DMS153 treated with DMSO at 0.1 percent for 48 hours (cell line): ENCODE measurements at regions not wholly inside any gene's neighbourhood (a gene's known extent, or its start where the extent isn't known, plus 50 kb on each side); places are given as distances from the start of the nearest gene placed in this dataset.
"Not testable (repeated sequence)": the region's sequence is repeated elsewhere in the genome, so short reads cannot be mapped to it uniquely, and the experiment has no call there.

Experiments
- DNase-seq: peaks from one replicate; lab custom pipeline; 2025; ENCODE audit not compliant: unreplicated experiment; lab: John Stamatoyannopoulos, UW

DNA sequence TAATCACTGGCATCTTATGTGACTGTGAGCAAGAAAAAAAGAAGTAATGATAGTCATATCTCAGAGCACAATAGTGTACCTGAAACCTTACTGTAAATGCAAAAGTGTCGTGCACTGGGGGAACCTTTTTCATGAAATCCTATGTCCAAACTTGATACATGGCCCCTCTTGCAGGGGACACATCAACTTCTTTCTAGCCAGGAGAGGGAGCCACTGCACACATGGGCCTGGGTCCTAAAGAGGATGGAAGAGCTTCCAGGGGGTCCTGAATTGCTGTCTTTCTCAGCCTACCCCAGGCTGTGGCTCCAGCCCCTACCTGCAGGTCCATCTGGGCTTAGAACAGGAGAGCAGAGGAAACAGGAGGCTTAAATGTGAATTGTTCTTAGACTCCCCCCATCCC lies 165.7 kb downstream of the SOD2 start:
- no peak for DNase-seq

- DNase-seq = no peak
Observed at GRCh38 chr6:159525445-159526025, 167.5 kb downstream of the SOD2 start.

DNA sequence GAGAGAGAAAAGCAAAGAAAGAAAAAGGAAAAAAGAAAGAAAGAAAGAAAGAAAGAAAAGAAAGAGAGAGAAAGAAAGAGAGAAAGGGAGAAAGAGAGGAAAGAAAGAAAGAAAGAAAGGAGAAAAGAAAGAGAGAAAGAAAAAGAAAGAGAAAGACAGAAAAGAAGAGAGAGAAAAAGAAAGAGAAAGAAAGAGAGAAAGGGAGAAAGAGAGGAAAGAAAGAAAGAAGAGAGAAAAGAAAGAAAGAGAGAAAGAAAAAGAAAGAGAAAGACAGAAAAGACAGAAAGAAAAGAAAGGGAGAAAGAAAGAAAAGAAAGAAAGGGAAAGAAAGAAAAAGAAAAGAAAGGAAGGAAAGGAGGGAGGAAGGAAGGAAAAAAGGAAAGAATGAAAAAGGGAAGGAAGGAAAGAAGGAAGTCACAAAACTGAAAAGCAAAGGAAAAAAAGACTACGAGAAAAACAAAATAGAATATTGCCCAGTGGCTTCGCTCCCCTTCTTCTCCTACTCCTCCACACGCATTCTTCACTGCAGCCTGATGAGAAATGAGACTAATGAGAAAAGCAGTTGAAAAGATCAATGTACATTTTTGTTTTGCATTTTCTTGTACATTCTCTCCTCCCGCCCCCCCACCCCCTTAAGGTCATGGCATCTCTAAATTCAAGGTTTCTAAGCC lies 170.0 kb downstream of the SOD2 start:
- no peak for DNase-seq

DNA sequence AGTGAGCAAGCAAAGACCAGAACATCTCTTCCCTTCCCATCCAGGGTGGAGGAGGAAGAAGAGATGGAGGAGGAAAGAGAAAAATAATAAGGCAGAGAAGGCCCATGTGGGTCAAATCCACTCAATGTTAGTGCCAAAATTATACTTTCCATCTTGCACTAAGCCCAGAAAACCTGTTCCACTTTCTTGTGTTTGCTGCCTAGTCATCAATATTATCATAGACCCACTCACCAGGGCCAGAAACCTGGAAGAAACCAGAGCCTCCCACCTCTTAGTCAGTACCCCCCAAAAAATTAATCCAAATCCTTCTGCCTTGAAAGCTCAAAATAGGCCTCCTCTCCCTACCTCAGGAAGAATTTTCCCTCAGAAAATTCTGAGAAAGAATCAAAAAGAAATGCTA lies 171.1 kb downstream of the SOD2 start:
- DNase-seq = no peak

GRCh38 chr6:159520002-159520401 lies 173.0 kb downstream of the SOD2 start:
- DNase-seq = no peak

DNA sequence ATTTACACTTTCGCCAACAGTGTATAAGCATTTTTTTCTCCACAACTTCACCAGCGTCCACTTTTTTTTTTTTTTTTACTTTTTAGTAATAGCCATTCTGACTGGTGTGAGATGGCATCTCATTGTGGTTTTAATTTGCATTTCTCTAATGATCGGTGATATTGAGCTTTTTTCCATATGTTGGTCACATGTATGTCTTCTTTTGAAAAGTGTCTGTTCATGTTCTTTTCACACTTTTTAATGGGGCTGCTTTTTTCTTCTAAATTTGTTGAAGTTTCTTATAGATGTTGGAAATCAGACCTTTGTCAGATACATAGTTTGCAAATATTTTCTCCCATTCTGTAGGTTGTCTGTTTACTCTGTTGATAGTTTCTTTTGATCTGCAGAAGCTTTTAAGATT lies 177.2 kb downstream of the SOD2 start:
- DNase-seq = not testable (repeated sequence)

DNA sequence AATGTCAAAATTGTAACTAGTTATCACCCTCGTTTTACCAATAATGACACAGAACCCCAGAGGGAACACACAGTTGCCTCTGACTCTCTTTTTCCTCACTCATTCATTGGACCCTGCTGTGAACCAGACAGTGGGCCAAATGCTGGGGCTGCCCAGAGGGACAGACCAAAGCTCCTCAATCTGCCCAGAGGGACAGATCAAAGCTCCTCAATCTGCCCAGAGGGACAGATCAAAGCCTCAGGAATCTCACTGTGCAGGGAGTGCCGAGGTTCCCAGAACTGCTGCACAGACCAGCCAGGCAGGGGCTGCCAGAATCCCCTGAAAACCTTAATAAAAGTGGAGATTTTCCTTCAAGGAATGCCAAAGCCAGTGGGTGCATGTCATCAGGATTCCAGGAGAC lies 179.1 kb downstream of the SOD2 start:
- DNase-seq = no peak

DNA sequence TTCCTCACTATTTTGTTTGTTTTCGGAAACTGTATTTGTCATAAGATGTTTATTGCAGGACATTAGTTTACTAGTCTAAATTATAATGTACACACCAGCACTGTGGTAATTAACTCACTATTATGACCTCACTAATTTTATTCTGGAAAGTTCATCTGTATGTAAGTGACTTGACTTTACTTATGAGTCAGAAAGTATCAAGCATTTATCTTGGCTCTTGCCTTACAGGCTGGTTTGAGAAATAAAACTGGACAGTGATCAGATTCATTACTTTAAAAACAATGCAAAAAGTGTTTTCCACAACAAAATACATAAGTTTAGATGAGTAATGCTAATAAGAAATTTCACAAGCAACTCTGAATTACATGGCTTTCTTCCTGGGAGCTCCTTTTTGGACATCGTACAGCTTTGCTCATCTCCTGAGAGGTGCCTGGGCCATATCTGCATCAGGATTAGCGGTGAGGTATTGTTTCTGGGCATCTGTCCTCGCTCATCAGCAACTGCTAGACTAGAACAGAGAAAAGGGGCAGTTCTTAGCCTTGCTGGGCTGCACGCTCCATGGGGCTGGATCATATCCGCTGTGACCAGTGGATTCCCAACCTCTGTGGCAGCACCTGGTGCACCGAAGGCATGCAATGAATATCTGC lies 179.8 kb downstream of the SOD2 start:
- DNase-seq = no peak

- DNase-seq = no peak
Observed at GRCh38 chr6:159512571-159512970, 180.5 kb downstream of the SOD2 start.

- DNase-seq = no peak
Observed at GRCh38 chr6:159512104-159512503, 180.9 kb downstream of the SOD2 start.

- no peak for DNase-seq
Observed at GRCh38 chr6:159510141-159510540, 182.9 kb downstream of the SOD2 start.

DNA sequence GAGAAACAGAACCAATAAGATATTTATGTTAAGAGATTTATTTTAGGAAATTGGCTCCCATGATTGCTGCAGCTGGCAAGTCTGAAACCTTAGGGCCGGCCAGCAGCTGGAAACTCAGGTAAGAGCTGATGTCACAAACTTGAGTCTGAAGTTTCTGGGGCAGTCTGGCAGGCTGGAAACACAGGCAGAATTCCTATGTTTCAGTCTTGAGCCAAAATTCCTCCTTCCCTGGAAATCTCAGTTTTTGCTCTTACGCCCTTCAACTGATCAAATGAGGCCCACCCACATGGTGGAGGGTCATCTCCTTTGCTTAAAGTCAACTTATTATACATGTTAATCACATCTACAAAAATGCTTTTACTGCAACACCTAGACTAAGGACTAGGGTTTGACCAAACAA lies 184.1 kb downstream of the SOD2 start:
- no peak for DNase-seq

DNA sequence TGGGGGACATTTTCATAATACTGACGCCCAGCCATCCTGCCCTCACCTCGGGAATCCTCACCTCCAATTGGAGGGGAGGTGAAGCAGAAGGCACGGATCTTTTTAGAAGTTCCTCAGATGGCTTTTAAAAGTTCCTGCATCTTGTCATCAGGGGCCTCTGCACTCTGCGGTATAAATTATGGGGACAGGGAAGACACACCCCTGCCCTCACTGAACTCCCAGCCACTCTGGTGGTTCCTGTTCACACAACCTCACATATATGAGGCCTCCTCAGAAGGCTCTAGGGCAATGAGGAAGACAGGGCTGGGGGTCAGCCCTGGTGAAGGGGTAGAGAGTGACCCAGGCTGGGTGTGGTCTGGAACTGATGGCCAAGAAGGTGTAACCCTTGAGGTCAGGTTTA lies 187.0 kb downstream of the SOD2 start:
- no peak for DNase-seq

DNA sequence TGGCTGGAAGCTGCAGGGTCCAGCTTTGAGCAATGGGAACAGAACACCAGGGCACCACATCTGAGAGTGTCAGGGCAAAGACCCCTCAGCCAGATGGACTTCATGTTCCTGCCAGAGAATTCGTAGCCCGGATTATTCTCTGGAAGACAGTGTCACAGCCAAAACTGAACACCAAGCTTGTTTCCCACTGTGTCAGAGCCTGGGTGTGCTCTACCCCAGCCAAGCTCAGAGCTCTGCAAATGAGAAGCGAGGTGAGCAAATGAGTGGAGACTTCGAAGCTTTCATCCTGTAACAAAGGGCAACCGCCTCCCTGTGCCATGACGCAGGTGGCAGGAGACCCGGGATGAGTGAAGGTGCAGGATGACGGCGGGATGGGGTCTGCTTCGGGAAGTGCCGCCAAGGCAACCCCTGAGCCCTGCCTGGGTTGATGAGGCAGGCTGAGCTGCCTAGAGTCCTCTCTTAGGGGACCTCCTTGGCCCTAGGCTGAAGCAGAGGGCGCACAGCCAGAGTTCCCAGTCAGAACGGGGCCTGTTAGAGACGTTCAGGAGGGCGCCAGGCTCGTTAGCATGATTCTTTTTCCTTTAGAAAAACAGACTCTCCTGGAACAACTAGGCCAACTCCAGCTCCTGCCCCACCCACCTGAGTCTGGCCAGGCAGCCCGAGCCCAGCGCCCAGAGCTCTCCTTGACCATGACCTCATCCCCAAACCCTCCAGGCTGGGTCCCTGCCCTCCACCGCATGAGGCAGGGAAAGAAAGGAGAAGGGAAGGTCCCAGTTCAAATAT lies 187.7 kb downstream of the SOD2 start:
- DNase-seq = no peak

DNA sequence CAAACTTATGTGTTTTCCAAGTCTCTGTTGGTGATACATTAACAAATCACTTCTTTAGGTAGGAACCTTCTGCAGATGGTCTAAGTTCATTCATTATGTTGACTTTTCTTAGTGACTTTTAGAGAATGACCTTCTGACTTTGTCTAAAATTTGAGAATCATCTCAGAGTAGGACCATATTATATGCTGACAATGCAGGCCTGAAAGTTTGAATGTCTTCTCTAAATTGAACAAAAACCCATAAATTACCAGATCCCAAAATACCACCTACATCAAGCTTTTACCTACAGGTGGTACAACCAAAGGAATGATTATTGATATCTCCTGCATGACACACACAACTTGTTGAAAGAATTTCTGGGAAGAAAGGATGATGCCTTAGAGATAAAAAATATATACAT lies 191.5 kb downstream of the SOD2 start:
- DNase-seq = no peak

- DNase-seq = no peak
Observed at GRCh38 chr6:159499034-159499433, 194.0 kb downstream of the SOD2 start.

DNA sequence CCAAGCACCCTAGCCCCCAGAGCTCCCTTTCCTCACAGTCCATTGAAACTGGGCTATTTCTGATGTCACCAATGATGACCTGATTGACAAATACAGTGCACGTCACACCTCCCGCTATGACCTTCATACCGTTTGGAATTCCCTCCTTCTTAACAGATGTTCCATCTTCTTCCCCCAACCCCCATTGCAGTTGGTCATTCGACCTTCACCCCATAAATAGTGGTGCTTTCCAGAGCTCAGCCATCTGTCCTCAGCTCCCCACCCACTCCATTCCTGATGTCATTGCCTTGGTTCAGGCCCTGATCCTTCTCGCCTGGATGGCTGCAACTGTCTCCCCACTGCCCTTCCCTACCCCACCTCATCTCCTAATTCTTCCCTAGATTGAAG lies 198.5 kb downstream of the SOD2 start:
- no peak for DNase-seq

- no peak for DNase-seq
Observed at GRCh38 chr6:159493898-159494585, 199.0 kb downstream of the SOD2 start.

DNA sequence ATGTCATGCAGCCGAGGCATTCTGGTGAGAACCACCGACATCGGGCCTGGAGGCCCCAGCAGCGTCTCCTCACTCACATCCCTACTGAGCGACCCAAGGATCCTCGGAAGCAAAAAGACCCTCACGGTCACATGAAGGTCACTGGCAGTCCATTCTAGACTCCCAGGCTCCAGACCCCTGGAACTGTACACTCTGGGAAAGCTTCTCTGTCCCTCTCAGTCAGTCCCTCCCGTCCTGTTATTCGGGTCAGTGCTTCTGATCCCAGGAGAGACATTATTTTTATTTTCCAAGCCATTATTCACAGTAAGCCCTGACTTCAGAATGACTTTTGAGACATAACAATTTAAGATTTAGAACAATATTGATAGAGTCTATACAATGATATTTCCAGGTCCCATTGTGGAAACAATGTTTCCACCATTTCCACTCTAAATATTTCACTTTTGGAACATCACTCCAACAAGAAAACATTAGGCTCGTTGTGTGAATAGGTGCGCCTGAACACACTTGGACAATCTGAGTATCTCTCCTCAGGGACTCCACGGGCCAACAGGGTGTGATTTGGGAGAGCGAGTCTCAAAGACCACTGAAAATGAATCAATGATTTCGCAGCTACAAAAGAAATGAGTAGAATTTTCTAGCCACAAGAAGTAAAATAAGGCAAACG lies 199.7 kb downstream of the SOD2 start:
- DNase-seq = no peak

DNA sequence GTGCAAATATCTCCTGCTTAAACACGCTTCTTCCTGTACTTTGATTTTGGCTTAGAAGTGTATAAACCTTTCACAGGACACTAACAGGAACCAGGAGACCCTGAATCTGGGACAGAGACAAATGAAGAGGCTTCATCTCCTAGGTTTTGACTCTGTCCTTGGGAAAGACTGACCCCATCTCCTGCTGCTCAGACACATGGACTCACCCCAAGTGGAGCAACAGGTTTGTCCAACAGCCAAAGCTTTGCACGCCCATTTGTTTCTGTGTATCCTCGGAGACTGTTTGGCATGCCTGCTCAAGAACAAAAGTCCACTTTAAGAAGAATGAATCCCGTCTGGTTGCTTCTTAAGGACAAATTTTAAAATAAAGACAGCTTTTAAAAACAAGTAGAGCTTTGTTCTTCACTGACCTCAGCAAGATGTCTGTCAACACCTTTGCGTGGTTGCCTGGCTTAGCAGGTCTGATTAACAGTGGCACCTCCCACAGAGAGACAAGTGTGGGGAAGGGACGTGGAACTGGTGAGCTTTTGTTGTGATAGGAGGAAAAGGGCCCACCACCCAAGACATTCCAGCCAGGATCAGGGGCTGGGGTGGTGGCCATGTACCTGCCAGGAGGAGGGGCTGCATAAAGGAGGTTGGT lies 202.6 kb downstream of the SOD2 start:
- no peak for DNase-seq
